ENCODE measurements at regions not wholly inside any gene's neighbourhood (a gene's known extent, or its start where the extent isn't known, plus 50 kb on each side); places are given as distances from the start of the nearest gene placed in this dataset.
"Not testable (repeated sequence)": the region's sequence is repeated elsewhere in the genome, so short reads cannot be mapped to it uniquely, and the experiment has no call there.

GRCh38 chr21:5076854-5077253 lies 5444.5 kb upstream of the TPTE start:
- not testable (repeated sequence) for TF ChIP-seq CTCF, POLR2A (IDR thresholded peaks at IDR 0.05)

Measured in heart left ventricle (tissue), 13 donors.